ENCODE measurements at regions not wholly inside any gene's neighbourhood (a gene's known extent, or its start where the extent isn't known, plus 50 kb on each side); places are given as distances from the start of the nearest gene placed in this dataset.
A peak's percentile ranks its signal among the peaks of the same experiment; 100 is the strongest.
"Not testable (repeated sequence)": the region's sequence is repeated elsewhere in the genome, so short reads cannot be mapped to it uniquely, and the experiment has no call there.

DNA sequence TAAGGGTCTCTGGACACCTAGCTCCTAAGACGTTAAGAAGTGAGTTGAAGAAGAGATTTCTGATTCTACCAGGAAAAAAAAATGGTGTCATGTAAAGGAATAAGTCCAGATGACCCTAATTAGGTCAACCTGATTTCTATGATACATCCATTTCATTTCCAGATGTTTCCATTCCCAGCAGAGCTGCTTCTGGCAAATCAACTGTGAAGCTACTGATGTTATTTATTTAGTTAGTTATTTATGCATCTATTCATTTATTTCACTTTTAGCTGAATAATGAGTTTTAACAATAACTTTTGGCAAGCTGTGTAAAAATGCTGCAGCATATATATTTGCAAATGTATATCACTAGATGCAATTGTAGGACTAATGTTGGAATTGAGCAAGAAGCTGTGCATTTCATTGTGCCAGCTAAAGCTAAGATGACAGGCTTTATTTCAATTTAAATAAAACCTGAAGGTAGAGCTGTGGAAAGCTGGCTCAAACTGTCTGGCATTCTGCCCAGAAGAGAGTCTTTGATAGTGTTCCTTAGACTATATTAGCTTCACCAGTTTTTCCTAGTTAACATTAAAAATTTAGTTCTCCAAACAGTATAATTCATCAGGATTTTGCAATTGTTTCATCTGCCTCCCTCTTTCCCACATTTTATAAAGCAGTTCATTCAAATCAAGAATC lies 1164.4 kb upstream of the ADGRL4 start:
- no peak overlapping the region for H3K4me3 Mint-ChIP-seq
- H3K27me3 Mint-ChIP-seq: no peaks in the 10 kb centered on the region
- H3K9me3 Mint-ChIP-seq: peaks cover 0 to 5% (median under 1%) of the 10 kb centered on the region in 3 donors
- no peaks in the 10 kb centered on the region for H3K36me3 Mint-ChIP-seq
- H3K4me1 Mint-ChIP-seq: no peaks in the 10 kb centered on the region
- no peak overlapping the region for H3K27ac Mint-ChIP-seq

DNA sequence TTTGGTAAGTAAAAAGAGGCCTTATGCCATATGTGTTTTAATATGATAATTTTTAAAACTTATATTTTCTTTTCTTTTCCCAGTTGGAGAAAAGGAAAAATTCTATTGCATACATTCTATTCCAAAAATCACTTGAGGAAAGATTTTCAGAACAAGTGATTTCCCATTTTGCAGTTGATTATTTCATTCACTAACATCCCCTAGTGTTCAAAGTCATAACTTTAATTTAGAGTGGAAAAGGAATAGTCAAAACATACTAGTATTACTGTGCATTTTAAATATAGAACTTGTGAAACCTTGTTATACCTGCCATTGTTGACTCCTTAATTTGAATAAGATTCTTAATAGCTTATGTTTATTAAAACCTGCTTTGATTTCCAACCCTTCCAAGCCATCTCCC lies 1157.6 kb upstream of the ADGRL4 start:
- no peaks in the 10 kb centered on the region for H3K27me3 Mint-ChIP-seq
- no peaks in the 10 kb centered on the region for H3K4me1 Mint-ChIP-seq
- no peak overlapping the region for H3K4me3 Mint-ChIP-seq
- no peaks in the 10 kb centered on the region for H3K36me3 Mint-ChIP-seq
- peaks cover 0 to 2% (median 0%) of the 10 kb centered on the region in 3 donors for H3K9me3 Mint-ChIP-seq
- H3K27ac Mint-ChIP-seq: no peak overlapping the region

DNA sequence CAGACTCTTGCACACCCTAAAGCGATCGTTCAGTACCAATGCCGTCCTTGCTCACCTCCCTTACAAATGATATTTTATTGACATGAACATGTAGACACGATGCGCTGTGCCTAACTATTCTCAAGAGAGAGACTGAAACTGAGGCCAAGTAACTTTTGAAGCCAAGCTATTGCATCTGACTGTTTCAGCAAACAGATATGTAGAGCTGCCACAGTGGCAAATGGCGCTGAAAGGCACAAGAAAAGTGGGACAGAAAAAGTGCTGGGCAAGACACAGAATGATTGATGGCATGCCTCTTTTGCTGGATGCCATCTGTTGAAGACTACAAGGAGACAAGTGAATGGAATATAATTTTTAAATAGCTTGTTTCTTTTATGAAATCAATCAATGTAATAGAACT lies 1157.2 kb upstream of the ADGRL4 start:
- H3K4me1 Mint-ChIP-seq: no peaks in the 10 kb centered on the region
- no peaks in the 10 kb centered on the region for H3K36me3 Mint-ChIP-seq
- no peak overlapping the region for H3K4me3 Mint-ChIP-seq
- no peak overlapping the region for H3K27ac Mint-ChIP-seq
- H3K9me3 Mint-ChIP-seq: peaks cover 0 to 2% (median 0%) of the 10 kb centered on the region in 3 donors
- no peaks in the 10 kb centered on the region for H3K27me3 Mint-ChIP-seq

- Mint-ChIP-seq H3K4me1 (peaks cover 0 to 3% (median 0%) of the 10 kb centered on the region in 3 donors), H3K27ac (no peak overlapping the region), H3K4me3 (no peak overlapping the region), H3K9me3 (peaks cover 0 to 2% (median 0%) of the 10 kb centered on the region in 3 donors), H3K36me3 (no peaks in the 10 kb centered on the region), H3K27me3 (peaks cover 2% of the 10 kb centered on the region)
Observed at GRCh38 chr1:80158771-80159170, 1152.2 kb upstream of the ADGRL4 start.

- no peaks in the 10 kb centered on the region for H3K36me3 Mint-ChIP-seq
- peaks cover 0 to 3% (median 0%) of the 10 kb centered on the region in 3 donors for H3K4me1 Mint-ChIP-seq
- no peaks in the 10 kb centered on the region for H3K9me3 Mint-ChIP-seq
- H3K4me3 Mint-ChIP-seq: no peak overlapping the region
- H3K27me3 Mint-ChIP-seq: peaks cover 2% of the 10 kb centered on the region
- no peak overlapping the region for H3K27ac Mint-ChIP-seq
Observed at GRCh38 chr1:80158266-80158665, 1151.7 kb upstream of the ADGRL4 start.

- H3K4me3 Mint-ChIP-seq: no peak overlapping the region
- peaks cover 0 to 2% (median 2%) of the 10 kb centered on the region in 3 donors for H3K9me3 Mint-ChIP-seq
- H3K27ac Mint-ChIP-seq: peak overlapping the region in 1 of 3 donors; percentile 5
- peaks cover 2% of the 10 kb centered on the region for H3K27me3 Mint-ChIP-seq
- H3K36me3 Mint-ChIP-seq: no peaks in the 10 kb centered on the region
- H3K4me1 Mint-ChIP-seq: peaks cover 0 to 3% (median 0%) of the 10 kb centered on the region in 3 donors
Observed at GRCh38 chr1:80155371-80155770, 1148.8 kb upstream of the ADGRL4 start.

DNA sequence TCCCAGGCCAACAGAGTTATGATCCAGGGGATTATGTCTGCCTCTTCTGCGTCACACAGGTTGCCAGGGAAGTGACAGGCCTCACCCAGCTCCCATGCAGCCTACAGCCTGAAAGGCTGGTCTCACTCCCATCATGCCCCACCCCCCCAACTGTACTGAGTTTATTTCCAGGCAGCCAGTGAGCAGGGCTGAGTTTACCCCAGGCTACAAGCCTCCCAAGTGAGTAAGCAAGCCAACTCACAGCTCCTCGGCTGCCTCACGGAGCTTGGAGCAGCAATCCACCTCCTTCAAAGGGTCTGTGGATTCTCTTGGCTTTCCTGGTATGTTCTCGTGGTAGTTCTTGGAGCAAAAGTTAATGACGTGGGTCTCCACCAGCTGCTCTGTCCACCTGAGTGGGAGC lies 1147.6 kb upstream of the ADGRL4 start:
- H3K36me3 Mint-ChIP-seq: no peaks in the 10 kb centered on the region
- H3K9me3 Mint-ChIP-seq: peaks cover 0 to 3% (median 2%) of the 10 kb centered on the region in 3 donors
- H3K27me3 Mint-ChIP-seq: peaks cover 2% of the 10 kb centered on the region
- peaks cover 0 to 3% (median 0%) of the 10 kb centered on the region in 3 donors for H3K4me1 Mint-ChIP-seq
- H3K4me3 Mint-ChIP-seq: no peak overlapping the region
- no peak overlapping the region for H3K27ac Mint-ChIP-seq

DNA sequence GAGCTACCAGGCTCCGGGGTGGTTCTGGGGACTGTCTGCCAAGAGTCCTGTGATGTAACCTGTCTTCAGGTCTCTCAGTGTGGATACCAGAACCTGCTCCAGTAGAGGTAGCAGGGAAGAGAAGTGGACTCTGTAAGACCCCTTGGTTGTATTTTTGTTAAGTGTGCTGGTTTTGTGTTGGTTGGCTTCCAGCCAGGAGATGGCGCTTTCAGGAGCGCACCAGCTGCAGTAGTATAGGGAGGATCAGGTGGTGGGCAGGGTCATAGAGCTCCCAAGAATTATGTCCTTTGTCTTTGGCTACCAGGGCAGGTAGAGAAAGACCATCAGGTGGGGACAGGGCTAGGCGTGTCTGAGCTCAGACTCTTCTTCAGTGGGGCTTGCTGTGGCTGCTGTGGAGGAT lies 1147.2 kb upstream of the ADGRL4 start:
- no peak overlapping the region for H3K27ac Mint-ChIP-seq
- no peak overlapping the region for H3K4me3 Mint-ChIP-seq
- peaks cover 2% of the 10 kb centered on the region for H3K27me3 Mint-ChIP-seq
- H3K9me3 Mint-ChIP-seq: peaks cover 0 to 5% (median 2%) of the 10 kb centered on the region in 3 donors
- no peaks in the 10 kb centered on the region for H3K36me3 Mint-ChIP-seq
- peaks cover 0 to 3% (median 0%) of the 10 kb centered on the region in 3 donors for H3K4me1 Mint-ChIP-seq

- no peak overlapping the region for H3K4me3 Mint-ChIP-seq
Observed at GRCh38 chr1:80143361-80143760, 1136.8 kb upstream of the ADGRL4 start.

GRCh38 chr1:80137946-80138602 lies 1131.5 kb upstream of the ADGRL4 start:
- H3K4me1 Mint-ChIP-seq, H3K4me3 Mint-ChIP-seq, H3K27me3 Mint-ChIP-seq, H3K9me3 Mint-ChIP-seq, H3K27ac Mint-ChIP-seq, H3K36me3 Mint-ChIP-seq: not testable (repeated sequence)

More at GRCh38 chr1:80143361-80143760, 1136.8 kb upstream of the ADGRL4 start:
- no peak overlapping the region for H3K27ac Mint-ChIP-seq
- H3K36me3 Mint-ChIP-seq: no peaks in the 10 kb centered on the region
- peaks cover 2% of the 10 kb centered on the region for H3K27me3 Mint-ChIP-seq
- H3K4me1 Mint-ChIP-seq: no peaks in the 10 kb centered on the region
- peaks cover 2 to 16% (median 10%) of the 10 kb centered on the region in 3 donors for H3K9me3 Mint-ChIP-seq

- no peaks in the 10 kb centered on the region for H3K27me3 Mint-ChIP-seq
- peaks cover 7 to 20% (median 9%) of the 10 kb centered on the region in 3 donors for H3K9me3 Mint-ChIP-seq
- no peaks in the 10 kb centered on the region for H3K4me1 Mint-ChIP-seq
- no peak overlapping the region for H3K4me3 Mint-ChIP-seq
- H3K27ac Mint-ChIP-seq: no peak overlapping the region
- H3K36me3 Mint-ChIP-seq: no peaks in the 10 kb centered on the region
Observed at GRCh38 chr1:80113168-80114038, 1106.9 kb upstream of the ADGRL4 start.

GRCh38 chr1:80101159-80101558 lies 1094.6 kb upstream of the ADGRL4 start:
- peaks cover 3% of the 10 kb centered on the region for H3K27me3 Mint-ChIP-seq
- no peaks in the 10 kb centered on the region for H3K4me1 Mint-ChIP-seq
- H3K4me3 Mint-ChIP-seq: no peak overlapping the region
- peaks cover 9 to 25% (median 17%) of the 10 kb centered on the region in 3 donors for H3K9me3 Mint-ChIP-seq
- H3K36me3 Mint-ChIP-seq: no peaks in the 10 kb centered on the region
- peak overlapping the region in 1 of 3 donors; percentile 33 for H3K27ac Mint-ChIP-seq

DNA sequence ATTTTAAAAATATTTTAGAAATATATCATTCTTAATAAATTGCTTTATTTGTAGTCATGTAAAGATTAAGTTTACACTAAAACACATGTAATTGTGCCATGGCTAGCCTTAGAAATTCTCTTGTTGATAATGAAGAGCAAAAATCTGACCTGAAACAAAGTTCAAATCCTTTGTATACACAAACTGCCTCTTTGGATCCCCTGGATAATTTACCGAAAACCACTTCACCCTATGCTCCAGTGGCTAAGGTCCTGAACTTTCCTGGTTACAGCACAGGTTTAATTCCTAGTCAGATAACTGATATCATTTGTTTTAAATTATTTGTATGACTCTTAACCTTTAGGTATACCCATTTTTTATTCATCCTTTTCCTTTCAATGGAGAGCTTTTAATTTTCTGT lies 1093.2 kb upstream of the ADGRL4 start:
- H3K27me3 Mint-ChIP-seq: no peaks in the 10 kb centered on the region
- H3K9me3 Mint-ChIP-seq: peaks cover 9 to 29% (median 17%) of the 10 kb centered on the region in 3 donors
- H3K36me3 Mint-ChIP-seq: no peaks in the 10 kb centered on the region
- H3K4me3 Mint-ChIP-seq: no peak overlapping the region
- H3K27ac Mint-ChIP-seq: no peak overlapping the region
- no peaks in the 10 kb centered on the region for H3K4me1 Mint-ChIP-seq

DNA sequence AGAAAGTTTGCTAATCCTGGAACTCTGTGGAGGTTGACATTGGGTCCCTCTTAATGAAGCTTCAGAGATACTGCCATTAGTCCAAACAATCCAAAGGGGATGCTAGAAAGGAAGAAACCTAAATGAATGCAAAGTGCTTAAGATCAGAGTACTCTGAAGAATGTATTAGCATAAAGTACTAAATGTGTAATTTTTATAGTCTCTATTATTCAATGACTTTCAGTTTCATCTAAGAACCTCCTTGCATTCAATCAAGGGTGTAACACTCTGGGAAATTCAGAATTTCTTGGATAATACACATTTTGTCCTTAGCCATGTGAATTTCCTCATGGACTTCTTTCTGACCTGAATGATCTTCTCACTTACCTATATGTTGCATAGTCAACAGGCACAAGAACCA lies 1078.5 kb upstream of the ADGRL4 start:
- H3K9me3 Mint-ChIP-seq: peaks cover 0 to 3% (median 0%) of the 10 kb centered on the region in 3 donors
- H3K36me3 Mint-ChIP-seq: no peaks in the 10 kb centered on the region
- H3K4me1 Mint-ChIP-seq: peaks cover 0 to 2% (median 1%) of the 10 kb centered on the region in 3 donors
- H3K27me3 Mint-ChIP-seq: no peaks in the 10 kb centered on the region
- H3K4me3 Mint-ChIP-seq: no peak overlapping the region
- no peak overlapping the region for H3K27ac Mint-ChIP-seq

- H3K4me3 Mint-ChIP-seq: no peak overlapping the region
- H3K27ac Mint-ChIP-seq: no peak overlapping the region
- peaks cover 0 to 3% (median 0%) of the 10 kb centered on the region in 3 donors for H3K9me3 Mint-ChIP-seq
- no peaks in the 10 kb centered on the region for H3K36me3 Mint-ChIP-seq
- H3K27me3 Mint-ChIP-seq: no peaks in the 10 kb centered on the region
- H3K4me1 Mint-ChIP-seq: peaks cover 0 to 2% (median 1%) of the 10 kb centered on the region in 3 donors
Observed at GRCh38 chr1:80083892-80084291, 1077.4 kb upstream of the ADGRL4 start.
